ENCODE measurements at regions not wholly inside any gene's neighbourhood (a gene's known extent, or its start where the extent isn't known, plus 50 kb on each side); places are given as distances from the start of the nearest gene placed in this dataset.

DNA sequence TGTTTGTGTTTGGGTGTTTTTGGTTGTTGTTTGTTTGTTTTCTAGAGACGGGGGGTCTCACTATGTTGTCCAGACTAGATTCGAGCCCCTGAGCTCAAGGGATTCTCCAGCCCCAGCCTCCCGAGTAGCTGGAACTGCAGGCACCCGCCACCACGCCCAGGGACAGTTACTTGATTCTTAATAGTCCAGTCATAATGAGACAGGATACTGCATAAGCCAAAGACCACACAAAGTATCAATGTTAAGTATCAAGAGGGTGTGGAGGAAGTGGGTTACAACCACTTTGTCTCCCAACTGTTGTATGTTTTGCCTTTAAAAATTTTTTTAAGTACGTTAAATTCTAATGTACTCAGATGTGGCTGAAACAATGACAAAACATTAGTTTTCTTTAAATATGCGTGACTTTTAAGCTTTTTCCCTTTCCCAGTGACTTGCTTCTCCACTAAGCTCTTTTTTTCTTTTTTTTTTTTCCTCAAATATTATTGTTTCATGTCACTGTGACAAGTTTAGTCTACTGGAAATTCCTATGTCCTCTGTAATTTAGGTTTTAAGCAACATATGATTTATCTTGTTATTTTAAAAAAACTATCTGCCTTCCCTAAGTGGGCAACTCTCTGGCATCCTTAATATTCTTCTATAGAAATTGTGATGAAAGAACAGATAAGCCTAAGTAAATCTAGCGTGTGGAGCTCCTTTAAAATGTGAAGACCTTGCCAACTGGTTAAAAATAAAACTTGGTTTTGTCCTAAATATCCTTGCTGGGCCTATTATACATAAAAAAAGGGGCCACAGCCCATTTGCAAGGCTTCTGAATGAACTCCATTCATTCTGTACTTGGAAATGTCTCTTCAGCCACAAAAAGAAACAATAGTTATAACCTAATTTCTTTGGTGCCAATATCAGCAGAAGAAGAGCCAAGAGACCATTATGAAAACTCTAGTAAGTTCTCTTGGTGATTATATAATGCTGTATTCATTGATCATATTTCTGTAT, 56.2 kb upstream of the DPH5 start:
- no peak overlapping the region for H3K4me3 ChIP-seq
- WGBS, 5 donors = 64 to 74% (median 68%) methylated on average over 8 of the region's 8 CpGs
- no peak overlapping the region for H3K27ac ChIP-seq
- intact Hi-C loops (cut with DNase I; ENCODE audit: low total_unique reads) = no loop called here
- H3K36me3 ChIP-seq = peaks cover 0 to 14% (median 0%) of the 10 kb centered on the region in 6 donors
- no peaks in the 10 kb centered on the region for H3K27me3 ChIP-seq (replicated peaks in 1 of 7)
- TF ChIP-seq POLR2A (IDR thresholded peaks at IDR 0.05) (no peak), POLR2AphosphoS5 (IDR thresholded peaks at IDR 0.05) (no peak)
- TF ChIP-seq, protein P1, sequence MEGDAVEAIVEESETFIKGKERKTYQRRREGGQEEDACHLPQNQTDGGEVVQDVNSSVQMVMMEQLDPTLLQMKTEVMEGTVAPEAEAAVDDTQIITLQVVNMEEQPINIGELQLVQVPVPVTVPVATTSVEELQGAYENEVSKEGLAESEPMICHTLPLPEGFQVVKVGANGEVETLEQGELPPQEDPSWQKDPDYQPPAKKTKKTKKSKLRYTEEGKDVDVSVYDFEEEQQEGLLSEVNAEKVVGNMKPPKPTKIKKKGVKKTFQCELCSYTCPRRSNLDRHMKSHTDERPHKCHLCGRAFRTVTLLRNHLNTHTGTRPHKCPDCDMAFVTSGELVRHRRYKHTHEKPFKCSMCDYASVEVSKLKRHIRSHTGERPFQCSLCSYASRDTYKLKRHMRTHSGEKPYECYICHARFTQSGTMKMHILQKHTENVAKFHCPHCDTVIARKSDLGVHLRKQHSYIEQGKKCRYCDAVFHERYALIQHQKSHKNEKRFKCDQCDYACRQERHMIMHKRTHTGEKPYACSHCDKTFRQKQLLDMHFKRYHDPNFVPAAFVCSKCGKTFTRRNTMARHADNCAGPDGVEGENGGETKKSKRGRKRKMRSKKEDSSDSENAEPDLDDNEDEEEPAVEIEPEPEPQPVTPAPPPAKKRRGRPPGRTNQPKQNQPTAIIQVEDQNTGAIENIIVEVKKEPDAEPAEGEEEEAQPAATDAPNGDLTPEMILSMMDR (IDR thresholded peaks at IDR 0.05 in 8 of 11, conservative IDR thresholded peaks at IDR 0.05 in 3 of 11) = no peak
- peak; percentile 67 for DNase-seq
- H3K9me3 ChIP-seq = no peaks in the 10 kb centered on the region
- H3K4me1 ChIP-seq = peaks cover 0 to 26% (median 0%) of the 10 kb centered on the region in 6 donors

DNA sequence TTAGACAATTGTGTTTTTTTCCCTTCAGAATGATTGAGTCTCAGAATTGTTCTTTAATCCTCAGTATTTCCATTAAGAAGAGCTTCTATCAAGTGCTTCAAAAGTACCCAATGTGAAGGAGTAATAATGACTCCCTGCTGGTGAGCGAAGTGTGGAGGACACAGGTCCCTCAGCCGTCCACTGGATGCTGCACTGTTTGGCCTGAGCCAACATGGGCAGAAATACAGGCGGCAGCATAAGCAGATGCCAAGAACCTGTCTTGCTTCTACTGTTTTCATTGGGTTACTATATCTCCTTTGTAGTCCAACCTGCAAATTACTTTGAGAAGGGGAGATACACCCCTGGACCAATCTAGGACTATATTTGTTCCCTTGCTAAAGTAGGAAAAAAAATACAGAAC, 55.3 kb upstream of the DPH5 start:
- H3K27me3 ChIP-seq (replicated peaks in 1 of 7) = no peaks in the 10 kb centered on the region
- H3K9me3 ChIP-seq = no peaks in the 10 kb centered on the region
- H3K4me1 ChIP-seq = peaks cover 0 to 26% (median 0%) of the 10 kb centered on the region in 6 donors
- H3K27ac ChIP-seq = no peak overlapping the region
- DNase-seq = no peak
- WGBS, 5 donors = 96 to 100% (median 98%) methylated on average over 3 of the region's 3 CpGs
- no peak overlapping the region for H3K4me3 ChIP-seq
- H3K36me3 ChIP-seq = peaks cover 0 to 14% (median 0%) of the 10 kb centered on the region in 6 donors
- no peak for TF ChIP-seq POLR2A (IDR thresholded peaks at IDR 0.05)
- no peak for TF ChIP-seq POLR2AphosphoS5 (IDR thresholded peaks at IDR 0.05)
- TF ChIP-seq, protein P1 (IDR thresholded peaks at IDR 0.05 in 8 of 11, conservative IDR thresholded peaks at IDR 0.05 in 3 of 11) = no peak
- intact Hi-C loops (cut with DNase I; ENCODE audit: low total_unique reads) = no loop called here

DNA sequence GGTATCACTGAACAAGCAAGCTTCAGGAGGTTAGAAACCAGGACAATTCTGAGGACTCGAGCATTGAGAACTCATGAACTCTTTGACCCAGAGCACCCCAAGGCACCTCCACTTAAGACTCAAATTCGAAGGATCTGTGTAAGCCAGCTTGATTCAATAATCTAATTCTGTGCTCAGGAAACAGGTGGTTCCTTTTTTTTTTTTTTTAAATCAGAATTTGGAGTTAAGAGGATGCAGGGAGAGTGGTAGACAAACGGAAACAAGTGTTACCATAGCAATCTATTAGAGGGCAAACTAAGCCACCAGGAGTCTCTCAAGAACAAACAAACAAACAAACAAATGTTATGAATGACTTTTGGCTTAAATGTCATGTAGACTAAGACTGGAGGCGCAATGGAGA, 53.8 kb upstream of the DPH5 start:
- Histone ChIP-seq H3K9me3 (no peaks in the 10 kb centered on the region), H3K27me3 (replicated peaks in 1 of 7) (no peaks in the 10 kb centered on the region), H3K36me3 (peaks cover 0 to 22% (median 2%) of the 10 kb centered on the region in 6 donors), H3K4me3 (no peak overlapping the region), H3K4me1 (peaks cover 0 to 26% (median 0%) of the 10 kb centered on the region in 6 donors), H3K27ac (no peak overlapping the region)
- TF ChIP-seq POLR2AphosphoS5 (IDR thresholded peaks at IDR 0.05) (no peak), POLR2A (IDR thresholded peaks at IDR 0.05) (no peak)
- TF ChIP-seq, protein P1 (IDR thresholded peaks at IDR 0.05 in 8 of 11, conservative IDR thresholded peaks at IDR 0.05 in 3 of 11) = no peak
- 46 to 56% (median 47%) methylated on average over 4 of the region's 4 CpGs for WGBS, 5 donors
- intact Hi-C loops (cut with DNase I; ENCODE audit: low total_unique reads) = no loop called here
- no peak for DNase-seq

DNA sequence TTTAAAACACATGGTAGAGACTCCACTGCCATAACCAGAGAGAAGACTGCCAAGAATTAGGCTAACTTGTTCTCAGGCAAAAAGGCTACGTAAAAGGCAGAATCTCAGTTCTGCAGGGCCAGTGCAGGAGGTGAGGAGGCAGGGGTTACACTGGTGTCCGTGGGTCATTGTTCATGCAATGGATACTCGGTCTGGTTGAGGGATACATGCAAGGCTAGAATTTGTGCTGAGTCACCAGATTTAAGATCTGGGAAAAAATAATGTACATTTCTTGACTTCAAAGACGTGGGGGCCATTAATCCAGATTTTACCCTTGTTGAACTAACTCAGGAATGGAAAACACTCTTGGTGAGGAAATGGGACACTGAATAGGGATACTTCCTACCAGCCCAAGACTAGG, 52.3 kb upstream of the DPH5 start:
- WGBS, 5 donors = 94 to 98% (median 95%) methylated on average over 4 of the region's 4 CpGs
- intact Hi-C loops (cut with DNase I; ENCODE audit: low total_unique reads) = no loop called here

More for the DNA sequence above, 52.3 kb upstream of the DPH5 start:
- H3K36me3 ChIP-seq = peaks cover 0 to 22% (median 2%) of the 10 kb centered on the region in 6 donors
- TF ChIP-seq, protein P1 (IDR thresholded peaks at IDR 0.05 in 8 of 11, conservative IDR thresholded peaks at IDR 0.05 in 3 of 11) = no peak
- TF ChIP-seq POLR2AphosphoS5 (IDR thresholded peaks at IDR 0.05) (no peak), POLR2A (IDR thresholded peaks at IDR 0.05) (no peak)
- no peaks in the 10 kb centered on the region for H3K27me3 ChIP-seq (replicated peaks in 1 of 7)
- H3K9me3 ChIP-seq = no peaks in the 10 kb centered on the region
- no peak for DNase-seq
- peaks cover 0 to 26% (median 0%) of the 10 kb centered on the region in 6 donors for H3K4me1 ChIP-seq
- no peak overlapping the region for H3K4me3 ChIP-seq
- no peak overlapping the region for H3K27ac ChIP-seq
